Astrocyte (in vitro differentiated cells and primary cell): ENCODE measurements at regions not wholly inside any gene's neighbourhood (a gene's known extent, or its start where the extent isn't known, plus 50 kb on each side); places are given as distances from the start of the nearest gene placed in this dataset.

Experiments
- CTCF ChIP-seq: IDR thresholded peaks from 2 replicates; pipeline ENCODE4 v1.5.1; 2011; ENCODE audit warnings: low read depth, mild to moderate bottlenecking, inconsistent platforms, low read length, moderate library complexity; ENCODE audit not compliant: insufficient read depth
- EZH2 ChIP-seq: IDR thresholded peaks from 2 replicates; pipeline ENCODE4 v1.6.1; 2012; ENCODE audit warnings: mild to moderate bottlenecking, low read length, inconsistent platforms; ENCODE audit not compliant: insufficient read depth

- TF ChIP-seq EZH2, result no peak
- no peak for TF ChIP-seq CTCF
Observed at GRCh38 chr5:164341056-164341619, 835.7 kb downstream of the MAT2B start.
